ENCODE measurements at regions not wholly inside any gene's neighbourhood (a gene's known extent, or its start where the extent isn't known, plus 50 kb on each side); places are given as distances from the start of the nearest gene placed in this dataset.

- peak in 5 of 8 donors; percentile 22 to 89 (median 69) for ATAC-seq
- Histone ChIP-seq H3K4me3 (no peak overlapping the region), H3K27ac (peak overlapping the region in 4 of 10 donors; percentile 3 to 33 (median 18)), H3K27me3 (no peaks in the 10 kb centered on the region), H3K4me1 (peaks cover 0 to 6% (median 0%) of the 10 kb centered on the region in 9 donors), H3K9me3 (peaks cover 0 to 4% (median 0%) of the 10 kb centered on the region in 11 donors), H3K36me3 (no peaks in the 10 kb centered on the region)
- DNase-seq: no peak
- TF ChIP-seq CTCF (IDR thresholded peaks at IDR 0.05): no peak
- 66 to 67% methylated on average over 6 of the region's 6 CpGs for WGBS, 2 donors
- intact Hi-C loops (cut with DNase I): no loop called here
These were observed 174.7 kb downstream of the HMHB1 start for GRCh38 chr5:143986516-143987212.

- H3K36me3 ChIP-seq: no peaks in the 10 kb centered on the region
- no peak for TF ChIP-seq CTCF (IDR thresholded peaks at IDR 0.05)
- intact Hi-C loops (cut with DNase I): no loop called here
- ATAC-seq (no peak), DNase-seq (no peak)
- H3K9me3 ChIP-seq: peaks cover 0 to 4% (median 0%) of the 10 kb centered on the region in 11 donors
- H3K4me3 ChIP-seq: no peak overlapping the region
- H3K4me1 ChIP-seq: peaks cover 0 to 6% (median 0%) of the 10 kb centered on the region in 9 donors
- no peaks in the 10 kb centered on the region for H3K27me3 ChIP-seq
- WGBS, 2 donors: 74 to 89% methylated on average over 1 to 2 of the region's 2 CpGs
- H3K27ac ChIP-seq: peak overlapping the region in 1 of 10 donors; percentile 33
These were observed 175.3 kb downstream of the HMHB1 start for GRCh38 chr5:143987264-143987663.

GRCh38 chr5:143987751-143988560 lies 176.0 kb downstream of the HMHB1 start:
- Histone ChIP-seq H3K9me3 (peaks cover 0 to 3% (median 0%) of the 10 kb centered on the region in 11 donors), H3K27me3 (no peaks in the 10 kb centered on the region), H3K27ac (no peak overlapping the region), H3K36me3 (no peaks in the 10 kb centered on the region), H3K4me3 (no peak overlapping the region), H3K4me1 (peaks cover 0 to 6% (median 0%) of the 10 kb centered on the region in 9 donors)
- intact Hi-C loops (cut with DNase I): no loop called here
- 76 to 89% methylated on average over 3 of the region's 3 CpGs for WGBS, 2 donors
- no peak for TF ChIP-seq CTCF (IDR thresholded peaks at IDR 0.05)
- DNase-seq (no peak), ATAC-seq (no peak)

GRCh38 chr5:143992496-143992895 lies 178.0 kb downstream of the YIPF5 start:
- ATAC-seq (no peak), DNase-seq (no peak)
- intact Hi-C loops (cut with DNase I): no loop called here
- WGBS, 2 donors: 87 to 91% methylated on average over 1 of the region's 1 CpG
- Histone ChIP-seq H3K36me3 (no peaks in the 10 kb centered on the region), H3K4me3 (no peak overlapping the region), H3K27me3 (no peaks in the 10 kb centered on the region), H3K4me1 (no peaks in the 10 kb centered on the region), H3K9me3 (no peaks in the 10 kb centered on the region), H3K27ac (no peak overlapping the region)
- TF ChIP-seq CTCF (IDR thresholded peaks at IDR 0.05): no peak

Data from heart right ventricle (tissue), 16 donors.